GM21528 (cell line): ENCODE measurements at regions not wholly inside any gene's neighbourhood (a gene's known extent, or its start where the extent isn't known, plus 50 kb on each side); places are given as distances from the start of the nearest gene placed in this dataset.

ENCODE experiments used
- ATAC-seq: cut with Tn5 transposase; IDR thresholded peaks from one replicate; pipeline ENCODE4 v1.9.1; 2021; ENCODE audit warnings: mild to moderate bottlenecking, moderate library complexity; ENCODE audit not compliant: unreplicated experiment, low FRiP score

- no peak for ATAC-seq
Measured at GRCh38 chr12:62113366-62114011, 146.7 kb upstream of the USP15 start.

GRCh38 chr12:62116986-62117385 lies 143.2 kb upstream of the USP15 start:
- ATAC-seq = no peak

- ATAC-seq = no peak
Measured at GRCh38 chr12:62123721-62124203, 136.4 kb upstream of the USP15 start.

- ATAC-seq = no peak
Measured at GRCh38 chr12:62127516-62127915, 132.7 kb upstream of the USP15 start.

- ATAC-seq = no peak
Measured at GRCh38 chr12:62128175-62128975, 131.8 kb upstream of the USP15 start.

- no peak for ATAC-seq
Measured at GRCh38 chr12:62129291-62129690, 130.9 kb upstream of the USP15 start.

- no peak for ATAC-seq
Measured at GRCh38 chr12:62130402-62130801, 129.8 kb upstream of the USP15 start.

- no peak for ATAC-seq
Measured at GRCh38 chr12:62130834-62131552, 129.2 kb upstream of the USP15 start.

- no peak for ATAC-seq
Measured at GRCh38 chr12:62133440-62133839, 126.8 kb upstream of the USP15 start.

GRCh38 chr12:62135553-62136200 lies 124.5 kb upstream of the USP15 start:
- ATAC-seq = no peak

- ATAC-seq = no peak
Measured at GRCh38 chr12:62136496-62136895, 123.7 kb upstream of the USP15 start.

GRCh38 chr12:62138527-62138926 lies 121.7 kb upstream of the USP15 start:
- no peak for ATAC-seq

- ATAC-seq = no peak
Measured at GRCh38 chr12:62146318-62146717, 113.9 kb upstream of the USP15 start.

GRCh38 chr12:62158013-62158412 lies 102.2 kb upstream of the USP15 start:
- ATAC-seq = no peak

GRCh38 chr12:62158461-62159360 lies 101.5 kb upstream of the USP15 start:
- ATAC-seq = no peak

- ATAC-seq = no peak
Measured at GRCh38 chr12:62162214-62162613, 98.0 kb upstream of the USP15 start.

GRCh38 chr12:62163368-62163767 lies 96.8 kb upstream of the USP15 start:
- no peak for ATAC-seq

GRCh38 chr12:62164036-62164435 lies 96.2 kb upstream of the USP15 start:
- ATAC-seq = no peak

GRCh38 chr12:62166525-62166924 lies 93.7 kb upstream of the USP15 start:
- no peak for ATAC-seq

- no peak for ATAC-seq
Measured at GRCh38 chr12:62168411-62168810, 91.8 kb upstream of the USP15 start.
